ENCODE measurements at regions not wholly inside any gene's neighbourhood (a gene's known extent, or its start where the extent isn't known, plus 50 kb on each side); places are given as distances from the start of the nearest gene placed in this dataset.

GRCh38 chr12:58496411-58497190 lies 423.7 kb downstream of the LRIG3 start:
- DNase-seq = no peak

GRCh38 chr12:58500399-58500798 lies 419.9 kb downstream of the LRIG3 start:
- no peak for DNase-seq

- DNase-seq = no peak
Measured at GRCh38 chr12:58502226-58502625, 418.1 kb downstream of the LRIG3 start.

GRCh38 chr12:58502841-58503240 lies 417.5 kb downstream of the LRIG3 start:
- no peak for DNase-seq

- no peak for DNase-seq
Measured at GRCh38 chr12:58503731-58504130, 416.6 kb downstream of the LRIG3 start.

- no peak for DNase-seq
Measured at GRCh38 chr12:58504143-58504938, 416.0 kb downstream of the LRIG3 start.

GRCh38 chr12:58509116-58509885 lies 411.0 kb downstream of the LRIG3 start:
- DNase-seq = no peak

GRCh38 chr12:58513301-58513834 lies 406.9 kb downstream of the LRIG3 start:
- no peak for DNase-seq

GRCh38 chr12:58513852-58514251 lies 406.5 kb downstream of the LRIG3 start:
- no peak for DNase-seq

GRCh38 chr12:58519839-58520238 lies 400.5 kb downstream of the LRIG3 start:
- DNase-seq = no peak

- DNase-seq = no peak
Measured at GRCh38 chr12:58521152-58521551, 399.2 kb downstream of the LRIG3 start.

- no peak for DNase-seq
Measured at GRCh38 chr12:58521796-58522195, 398.5 kb downstream of the LRIG3 start.

GRCh38 chr12:58523360-58523759 lies 396.9 kb downstream of the LRIG3 start:
- DNase-seq = no peak

GRCh38 chr12:58528271-58528670 lies 392.0 kb downstream of the LRIG3 start:
- DNase-seq = no peak

- no peak for DNase-seq
Measured at GRCh38 chr12:58529114-58529665, 391.1 kb downstream of the LRIG3 start.

- no peak for DNase-seq
Measured at GRCh38 chr12:58529897-58530741, 390.2 kb downstream of the LRIG3 start.

- DNase-seq = no peak
Measured at GRCh38 chr12:58530742-58531062, 389.6 kb downstream of the LRIG3 start.

- DNase-seq = no peak
Measured at GRCh38 chr12:58532855-58533608, 387.3 kb downstream of the LRIG3 start.

- no peak for DNase-seq
Measured at GRCh38 chr12:58533652-58534051, 386.7 kb downstream of the LRIG3 start.

GRCh38 chr12:58537278-58537677 lies 383.0 kb downstream of the LRIG3 start:
- DNase-seq = no peak

GRCh38 chr12:58539295-58539694 lies 381.0 kb downstream of the LRIG3 start:
- no peak for DNase-seq

Measured in inflammatory macrophage treated with lipopolysaccharide for 4 hours (primary cell).